Activated T-cell treated with anti-CD3 and anti-CD28 coated beads for 4 hours (primary cell): ENCODE measurements at regions not wholly inside any gene's neighbourhood (a gene's known extent, or its start where the extent isn't known, plus 50 kb on each side); places are given as distances from the start of the nearest gene placed in this dataset.

Source experiments
- DNase-seq: peaks from one replicate; pipeline ENCODE4 v3.0.0-alpha.2; 2020

DNA sequence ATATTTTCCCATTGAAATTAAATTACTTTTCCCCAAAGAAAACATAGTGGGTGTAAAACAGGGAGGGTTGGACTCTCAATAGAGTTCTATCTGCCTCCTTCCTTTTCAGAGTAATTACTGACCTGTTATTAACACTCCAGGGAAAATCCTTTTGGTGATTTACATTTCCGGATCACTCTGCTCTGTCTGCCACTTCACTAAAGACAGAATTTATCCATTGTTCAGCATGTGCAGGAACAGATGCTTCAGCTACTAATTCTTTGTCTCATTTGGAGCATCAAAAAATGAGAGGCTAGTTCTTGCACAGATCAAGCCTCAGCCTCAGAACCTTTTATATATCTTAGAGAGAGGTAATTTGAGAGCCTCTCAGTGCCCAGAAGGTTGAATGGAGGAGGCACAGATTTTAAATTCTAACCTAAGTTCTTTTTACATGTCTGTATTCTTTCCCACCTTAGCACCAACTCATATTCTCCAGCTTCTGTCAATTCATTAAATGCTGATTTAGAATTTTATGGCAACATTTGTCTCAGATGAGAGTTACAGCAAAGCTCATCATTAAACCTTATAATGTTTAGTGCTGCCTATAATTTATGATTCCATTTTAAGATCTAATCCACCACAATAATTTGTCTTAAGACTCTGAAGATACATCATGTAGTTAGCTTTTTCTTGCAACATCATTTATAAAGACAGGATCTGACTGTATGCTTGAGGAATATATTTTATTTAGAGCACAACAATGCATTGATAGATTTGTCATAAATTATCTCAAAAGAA is 1494.4 kb downstream of the STIM2 start:
- no peak for DNase-seq

DNA sequence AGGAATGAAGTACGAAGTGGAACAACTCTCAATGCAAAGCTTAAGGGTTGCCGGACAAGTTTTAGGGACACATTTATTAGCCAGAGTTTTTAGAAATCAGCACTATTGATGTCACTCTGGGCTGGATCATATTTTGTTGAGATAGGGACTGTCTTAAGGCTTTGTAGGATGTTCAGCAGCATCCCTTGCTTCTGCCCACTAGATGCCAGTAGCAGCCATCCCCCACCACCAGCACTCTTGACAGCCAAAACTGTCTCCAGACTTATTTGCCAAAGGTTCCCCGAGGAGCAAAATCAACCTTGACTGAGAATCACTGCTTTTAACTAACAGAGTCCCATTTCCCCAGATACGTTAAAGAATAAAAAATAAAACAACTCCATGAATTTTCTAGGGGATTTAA is 1497.3 kb downstream of the STIM2 start:
- DNase-seq, result no peak

DNA sequence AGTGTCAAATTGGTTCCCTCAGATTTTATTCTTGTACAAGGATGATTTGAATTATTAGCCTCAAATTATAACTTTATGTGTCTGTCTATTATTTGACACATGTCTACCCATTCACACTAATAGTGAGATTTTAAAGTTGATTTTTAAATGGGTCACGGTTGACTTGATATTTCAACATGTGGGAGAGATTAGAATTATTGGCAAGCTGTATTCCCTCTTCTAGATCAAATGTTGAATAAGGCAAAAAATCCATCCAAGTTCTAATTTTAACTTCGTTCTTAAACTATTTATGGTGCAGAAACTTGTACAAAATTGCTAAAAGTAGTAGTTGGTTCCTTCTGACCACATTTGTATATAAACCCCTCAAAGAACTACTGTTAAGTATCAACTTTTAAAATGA is 1498.0 kb downstream of the STIM2 start:
- DNase-seq, result no peak

DNA sequence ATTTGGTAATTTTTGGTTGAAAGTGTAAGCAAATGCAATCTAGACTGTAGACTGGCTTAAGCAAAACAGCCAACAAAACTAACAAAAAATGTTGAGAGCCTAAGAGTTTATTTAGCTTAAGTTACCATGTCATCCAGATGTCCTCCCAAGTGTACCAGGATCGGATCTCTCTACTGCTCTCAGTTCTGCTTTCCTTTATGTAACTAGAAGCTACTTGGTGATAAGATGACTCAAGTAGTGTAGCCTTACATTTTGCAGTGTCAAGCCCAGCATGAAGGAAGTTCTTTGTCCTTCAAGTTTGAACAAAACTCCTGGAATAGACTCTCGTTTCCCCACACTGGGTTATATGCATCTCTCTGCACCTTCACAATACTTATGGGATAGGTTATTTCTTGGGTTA is 1500.0 kb downstream of the STIM2 start:
- no peak for DNase-seq

DNA sequence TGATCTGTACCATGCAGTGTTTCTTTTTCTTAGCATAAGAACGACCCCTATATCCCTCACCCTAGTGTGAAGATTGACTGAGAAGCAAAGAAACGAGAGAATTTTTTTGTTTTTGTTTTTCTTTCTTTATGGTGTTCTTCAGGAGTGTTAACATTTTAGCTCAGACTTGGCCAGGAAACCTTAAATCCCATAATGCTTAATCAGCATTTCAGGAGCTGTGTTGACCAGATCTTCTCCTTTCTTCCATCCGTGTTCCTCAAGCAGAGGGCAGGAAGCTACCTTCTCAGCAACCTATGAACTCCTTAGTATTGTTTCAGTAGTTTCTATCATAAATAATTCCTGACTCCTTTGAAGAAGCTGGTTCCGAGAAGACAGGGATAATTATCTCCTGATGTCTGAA is 1501.5 kb downstream of the STIM2 start:
- DNase-seq, result no peak

DNA sequence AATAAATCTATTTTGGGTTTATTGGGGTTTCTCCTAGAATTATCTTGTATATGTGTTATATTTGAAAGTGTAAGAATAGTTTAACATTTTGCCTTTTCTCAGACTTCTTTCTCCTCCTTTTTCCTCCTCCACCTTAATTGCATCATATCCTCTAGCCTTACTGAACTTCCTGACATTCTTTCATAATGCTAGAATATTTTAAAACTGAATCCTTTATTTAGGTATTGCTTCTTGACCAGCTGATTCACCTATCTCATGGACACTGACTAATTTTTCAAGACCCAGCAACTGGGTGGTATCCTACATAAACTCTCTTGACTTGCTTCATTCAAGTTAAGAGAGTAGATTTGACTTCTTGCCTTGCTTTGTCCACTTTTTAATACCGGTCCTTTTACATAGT is 1508.9 kb downstream of the STIM2 start:
- no peak for DNase-seq

DNA sequence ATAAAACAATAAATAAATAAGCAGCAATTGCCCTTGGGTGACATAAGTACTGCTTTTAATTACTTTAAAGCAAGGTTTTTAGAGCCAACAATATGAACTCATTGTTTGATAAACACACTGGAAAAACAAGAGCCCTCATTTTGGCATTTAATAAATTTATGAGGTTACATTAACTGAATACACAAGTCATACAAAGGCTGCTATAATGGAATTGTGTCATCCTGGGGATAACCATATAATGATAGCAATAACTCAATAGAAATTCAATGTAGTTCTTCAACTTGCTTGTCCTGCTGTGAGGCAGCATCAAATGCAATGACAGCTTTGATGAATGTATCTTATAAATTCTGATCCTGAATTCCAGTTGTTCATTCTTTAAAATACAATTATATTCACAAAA is 1512.5 kb downstream of the STIM2 start:
- no peak for DNase-seq

DNA sequence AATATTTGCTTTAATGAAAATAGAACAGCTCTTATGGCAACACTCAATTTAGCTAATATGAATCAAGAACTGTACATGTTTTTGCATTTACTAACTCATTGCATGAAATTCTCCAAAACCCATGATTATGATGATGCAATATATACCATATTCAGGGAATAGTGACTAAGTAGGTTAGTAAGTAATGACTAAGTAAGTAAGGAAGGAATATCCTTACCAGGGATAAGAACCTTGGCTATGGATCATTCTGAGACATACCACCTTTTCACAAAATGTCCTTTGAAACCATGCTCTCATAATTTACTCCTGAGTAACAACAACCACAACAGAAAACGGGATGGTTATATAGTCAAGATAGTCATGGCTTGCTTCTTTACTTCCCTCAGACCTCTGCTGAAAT is 1513.0 kb downstream of the STIM2 start:
- no peak for DNase-seq

DNA sequence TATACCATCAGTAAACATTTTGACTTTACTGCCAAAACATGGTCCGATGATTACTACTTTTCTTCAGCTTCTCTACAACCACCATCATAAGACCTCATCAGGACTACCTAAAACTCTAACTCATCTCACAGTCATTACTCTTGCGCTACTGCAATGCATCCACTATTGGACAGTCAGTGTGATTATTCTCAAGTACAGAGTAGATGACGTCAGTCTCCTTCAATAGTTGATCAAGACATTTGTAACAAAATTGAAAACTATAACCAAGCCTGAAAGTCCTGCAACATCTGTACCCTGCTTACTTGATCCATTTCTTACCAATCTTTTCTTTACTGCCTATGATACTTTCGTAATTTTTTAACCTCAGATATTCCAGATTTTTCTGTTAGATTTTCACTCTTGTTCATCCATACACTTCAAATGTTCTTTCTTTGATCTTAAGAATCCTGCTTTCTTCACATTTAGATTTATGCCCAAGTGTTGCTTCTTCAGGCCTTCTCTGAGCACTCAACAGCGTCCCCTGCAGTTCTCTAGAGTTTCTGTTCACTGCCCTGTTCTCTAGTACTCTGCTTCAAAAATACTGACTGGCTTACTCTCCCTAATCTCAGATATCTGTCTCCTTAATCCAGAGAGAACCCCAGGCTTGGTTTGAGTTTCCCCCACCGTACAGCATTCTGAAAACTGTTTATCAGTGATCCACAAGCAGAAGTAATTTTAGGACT is 1517.6 kb downstream of the STIM2 start:
- DNase-seq, result no peak

DNA sequence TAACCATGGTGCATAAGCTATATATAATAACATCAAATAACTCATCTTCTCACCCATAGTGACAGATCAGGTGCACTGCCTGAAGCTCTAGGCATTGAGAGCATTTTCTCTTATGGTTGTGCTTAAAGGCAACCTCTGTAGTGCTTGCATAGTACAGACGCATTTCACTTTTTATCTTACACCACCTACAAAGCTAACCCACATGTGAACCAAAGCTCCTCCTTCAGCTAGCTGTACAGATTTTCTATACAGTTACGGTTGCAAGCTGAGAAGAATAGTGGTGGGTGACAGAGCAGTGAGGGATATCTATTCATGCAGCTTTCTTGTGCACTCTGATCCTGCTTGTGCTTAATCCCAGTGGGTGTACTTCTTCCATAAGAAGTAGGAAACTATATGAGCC is 1525.2 kb downstream of the STIM2 start:
- no peak for DNase-seq

DNA sequence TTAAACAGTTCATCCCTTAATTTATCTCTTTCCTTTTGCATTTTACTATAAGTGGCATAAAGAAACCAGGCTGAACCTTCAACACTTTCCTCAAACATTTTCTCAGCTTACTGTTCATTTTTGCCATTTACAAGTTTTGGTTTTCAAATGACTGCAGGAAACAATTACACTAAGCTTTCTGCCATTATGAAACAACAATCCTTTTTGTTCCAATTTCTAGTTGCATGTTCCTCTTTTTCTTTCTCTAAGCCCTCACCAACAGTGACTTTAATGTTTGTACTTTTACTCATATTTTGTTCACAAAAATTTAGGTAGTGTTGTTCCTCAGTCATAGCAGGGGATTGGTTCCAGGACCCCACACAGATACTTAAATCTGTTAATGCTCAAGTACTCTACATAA is 1526.1 kb downstream of the STIM2 start:
- no peak for DNase-seq

DNA sequence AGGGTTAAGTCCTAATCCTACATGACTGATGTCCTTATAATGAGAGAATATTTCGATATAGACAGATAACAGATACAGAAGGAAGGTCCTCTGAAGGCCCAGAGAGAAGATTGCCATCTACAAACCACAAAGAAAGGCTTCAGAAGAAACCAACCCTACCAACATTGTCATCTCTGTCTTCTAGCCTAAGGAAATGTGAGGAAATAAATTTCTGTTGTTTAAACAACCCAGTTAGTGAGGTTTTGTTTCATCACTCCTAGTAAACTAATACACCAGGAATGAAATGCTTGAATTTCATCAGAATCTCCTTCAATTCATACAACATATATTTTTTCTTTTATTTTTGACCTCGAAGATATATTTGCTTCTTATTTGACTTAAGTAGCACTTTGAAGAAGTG is 1527.8 kb downstream of the STIM2 start:
- no peak for DNase-seq

DNA sequence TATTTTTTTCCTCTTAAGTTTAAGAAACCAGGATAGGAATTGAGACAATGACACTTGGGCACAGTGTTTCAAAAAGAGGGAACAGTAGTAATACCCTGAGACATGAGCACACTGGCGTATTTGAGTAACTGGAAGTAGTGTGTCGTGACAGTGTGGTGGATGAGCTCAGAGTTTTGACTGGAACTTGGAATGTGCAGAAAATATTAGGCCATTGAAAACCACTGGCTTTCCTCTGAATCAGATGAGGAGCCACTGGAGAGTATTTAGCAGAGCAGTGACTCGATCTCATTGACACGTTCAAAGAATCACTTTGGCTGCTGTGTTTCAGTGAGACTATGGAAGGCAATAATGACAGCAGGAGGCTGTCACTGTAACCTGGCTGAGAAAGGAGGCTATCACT is 1531.2 kb downstream of the STIM2 start:
- no peak for DNase-seq

DNA sequence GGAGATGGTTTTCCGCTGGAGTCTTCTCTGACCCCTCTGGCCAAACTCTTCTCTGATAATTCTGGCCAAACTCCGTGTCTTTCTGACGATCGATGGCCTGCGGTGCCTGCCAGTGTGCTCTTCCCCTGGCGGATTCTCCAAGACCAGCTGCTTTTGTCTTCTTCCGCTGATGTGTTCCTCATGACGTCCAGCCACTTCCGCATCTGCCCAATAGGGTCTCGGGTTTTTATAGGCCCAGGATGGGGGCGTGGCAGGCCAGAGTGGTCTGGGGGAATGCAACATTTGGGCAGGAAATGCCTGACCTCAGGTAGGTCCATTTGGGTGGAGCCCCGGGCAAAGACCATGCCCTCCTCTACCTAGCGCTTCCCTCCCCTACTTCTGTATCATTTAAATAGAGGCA is 1542.1 kb downstream of the STIM2 start:
- DNase-seq, result no peak

DNA sequence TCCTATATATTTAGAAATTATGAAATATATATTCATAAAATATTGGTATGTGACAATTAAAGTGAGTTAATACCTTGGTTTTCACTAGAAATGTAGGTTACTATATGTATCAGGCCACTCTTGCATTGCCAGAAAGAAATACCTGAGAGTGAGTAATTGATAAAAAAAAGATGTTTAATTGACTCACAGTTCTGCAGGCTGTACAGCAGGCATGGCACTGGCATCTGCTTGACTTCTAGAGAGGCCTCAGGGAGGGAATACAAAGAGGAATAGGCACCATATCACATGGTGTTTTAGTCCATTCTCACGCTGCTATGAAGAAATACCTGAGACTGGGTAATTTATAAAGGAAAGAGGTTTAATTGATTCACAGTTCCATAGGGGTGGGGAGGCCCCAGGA is 1560.6 kb downstream of the STIM2 start:
- DNase-seq, result no peak

DNA sequence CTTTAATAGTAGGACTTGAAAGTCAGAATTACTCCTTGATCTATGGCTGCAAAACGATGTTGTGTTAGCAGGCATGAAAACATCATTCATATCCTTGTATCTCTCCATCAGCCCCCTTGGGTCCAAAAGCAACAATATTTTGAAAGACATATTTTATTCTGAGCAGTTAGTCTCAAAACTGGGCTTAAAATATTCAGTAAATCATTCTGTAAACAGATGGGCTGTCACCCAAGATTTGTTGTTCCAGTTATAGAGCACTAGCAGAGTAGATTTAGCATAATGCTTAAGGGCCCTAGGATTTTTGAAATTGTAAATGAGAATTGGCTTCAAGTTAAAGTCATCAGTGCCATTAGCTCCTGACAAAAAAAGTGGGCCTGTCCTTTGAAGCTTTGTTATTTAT is 1565.6 kb downstream of the STIM2 start:
- DNase-seq, result no peak

DNA sequence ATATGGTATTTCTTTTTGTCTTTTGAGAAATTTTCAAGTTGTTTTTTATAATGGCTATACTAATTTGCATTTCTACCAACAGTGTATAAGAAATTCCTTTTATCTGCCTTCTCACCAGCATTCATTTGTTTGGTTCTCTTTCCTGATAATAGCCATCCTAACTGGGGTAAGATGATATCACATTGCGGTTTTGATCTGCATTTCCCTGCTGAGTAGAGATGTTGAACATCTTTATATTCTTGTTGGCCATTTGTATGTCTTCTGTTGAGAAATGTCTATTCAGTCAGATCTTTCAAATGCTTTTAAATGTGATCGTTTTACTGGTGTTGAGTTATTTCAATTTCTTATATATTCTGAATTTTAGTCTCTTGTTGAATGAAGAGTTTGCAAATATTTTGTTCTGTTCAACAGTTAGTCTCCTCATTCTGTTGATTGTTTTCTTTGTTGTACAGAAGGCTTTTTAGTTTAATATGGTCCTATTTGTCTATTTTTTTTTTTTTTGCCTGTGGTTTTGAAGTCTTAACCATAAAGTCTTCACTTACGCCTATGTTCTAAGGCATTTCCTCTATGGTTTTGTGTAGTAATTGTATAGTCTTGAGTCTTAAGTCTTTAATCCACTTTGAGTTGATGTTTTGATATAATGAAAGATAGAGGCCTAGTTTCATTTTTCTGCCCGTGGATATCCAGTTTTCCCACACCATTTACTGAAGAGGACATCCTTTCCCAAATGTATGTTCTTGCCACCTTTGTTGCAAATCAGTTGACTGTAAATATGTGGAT is 1566.9 kb downstream of the STIM2 start:
- DNase-seq, result no peak

DNA sequence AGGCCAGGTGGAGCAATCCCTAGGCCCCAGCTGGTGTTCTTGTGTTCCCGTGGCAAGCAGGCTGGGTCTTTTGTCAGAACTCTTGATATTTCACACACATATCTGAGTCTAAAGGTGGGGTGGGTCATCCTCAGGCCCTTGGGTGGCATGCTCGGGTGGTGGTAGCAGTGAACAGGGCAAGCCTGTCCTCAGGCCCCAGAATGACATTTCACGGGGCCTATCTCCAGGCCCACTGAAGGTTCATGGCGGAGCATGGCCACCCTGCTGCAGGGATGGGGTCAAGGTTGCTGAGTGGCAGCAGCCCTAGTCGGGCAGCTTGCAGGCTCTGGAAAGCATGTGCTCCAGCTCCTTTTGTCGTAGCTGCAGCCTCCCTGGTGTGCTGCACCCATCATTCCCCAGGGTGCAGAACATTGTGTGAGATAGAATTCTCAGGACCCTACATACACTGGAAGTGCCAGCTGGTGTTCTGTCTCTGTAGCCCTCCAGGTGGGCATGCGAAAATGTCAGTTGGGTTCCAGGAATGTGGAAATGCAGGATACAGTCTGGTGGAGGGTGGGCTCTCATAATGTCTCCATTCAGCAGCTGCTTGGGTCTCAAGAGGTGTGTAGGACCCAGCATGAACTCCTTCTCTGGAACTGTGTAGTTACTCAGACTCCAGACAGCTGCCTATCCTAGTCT is 1571.8 kb downstream of the STIM2 start:
- DNase-seq, result no peak

DNA sequence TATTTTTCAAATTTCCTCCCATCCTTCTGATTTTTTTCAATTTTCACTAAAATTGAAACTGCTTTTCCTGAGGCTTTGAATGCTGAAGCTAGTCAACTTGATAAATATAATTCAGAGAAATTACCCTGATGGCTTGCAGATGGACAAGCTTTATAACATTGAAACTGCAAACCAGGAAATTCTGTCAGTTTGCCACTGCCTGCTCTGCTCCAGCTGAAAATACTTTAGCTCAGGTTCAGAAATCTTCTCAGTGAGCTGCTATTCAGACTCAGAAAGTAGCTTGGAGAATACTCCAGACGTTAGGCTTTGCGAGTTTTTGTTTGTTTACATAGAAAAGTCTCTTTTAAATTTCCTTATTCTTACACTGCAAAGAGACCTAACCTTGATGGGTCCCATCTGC is 1574.7 kb downstream of the STIM2 start:
- DNase-seq, result no peak

DNA sequence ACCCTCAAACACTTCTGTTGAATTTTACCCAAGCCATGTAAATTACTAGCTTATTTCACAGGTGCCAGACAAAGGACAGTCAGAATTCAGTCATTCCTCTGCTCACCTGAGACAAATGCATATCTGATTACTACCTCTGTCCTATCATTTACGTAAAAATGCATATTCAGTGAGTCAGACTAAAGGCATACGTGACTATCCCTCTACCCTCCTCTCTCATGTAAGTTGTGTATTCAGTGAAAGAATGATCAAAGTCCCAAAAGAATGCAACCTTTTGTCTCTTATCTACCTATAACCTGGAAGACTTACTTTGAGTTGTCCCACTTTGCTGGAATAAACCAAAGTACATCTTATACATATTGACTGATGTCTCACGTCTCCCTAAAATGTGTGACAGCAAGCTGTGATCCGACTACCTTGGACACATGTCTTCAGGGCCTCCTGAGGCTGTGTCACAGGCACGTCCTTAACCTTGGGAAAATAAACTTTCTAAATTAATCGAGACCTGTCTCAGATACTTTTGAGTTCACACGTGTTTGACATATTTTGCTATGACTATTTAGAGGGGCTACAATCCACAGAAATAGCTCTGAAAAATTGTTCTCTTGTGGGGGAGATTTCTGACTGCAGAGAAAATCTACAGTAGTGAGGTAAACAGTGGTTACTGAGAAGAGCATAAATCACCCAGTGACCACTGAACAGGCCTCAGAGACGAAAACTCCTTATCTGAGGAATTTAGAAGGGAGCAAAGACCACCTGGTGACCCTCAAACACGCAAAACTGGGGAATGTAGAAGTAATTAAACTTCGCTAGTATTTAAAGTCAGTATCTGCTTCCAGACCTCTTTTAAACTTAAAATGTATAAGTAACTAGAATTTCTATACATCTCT is 1575.8 kb downstream of the STIM2 start:
- no peak for DNase-seq

DNA sequence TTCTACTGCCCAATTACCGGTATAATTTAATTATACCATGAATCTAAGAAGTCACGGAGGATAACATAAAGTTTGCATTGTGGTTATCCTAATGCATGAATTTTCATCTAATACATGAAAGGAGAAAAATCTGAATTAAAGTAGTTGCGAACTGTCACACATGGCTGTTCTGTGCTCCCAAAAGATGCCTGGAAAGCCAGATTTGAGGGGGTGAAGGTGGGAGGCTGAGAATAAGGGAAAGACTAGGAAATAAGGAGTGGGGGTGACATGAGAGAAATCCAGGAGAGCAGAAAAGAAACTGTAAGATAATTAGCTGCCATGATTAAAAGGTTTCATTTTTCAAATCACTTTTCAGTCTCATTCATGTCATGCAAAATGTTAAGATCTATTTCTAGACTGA is 1582.7 kb downstream of the STIM2 start:
- DNase-seq, result no peak

DNA sequence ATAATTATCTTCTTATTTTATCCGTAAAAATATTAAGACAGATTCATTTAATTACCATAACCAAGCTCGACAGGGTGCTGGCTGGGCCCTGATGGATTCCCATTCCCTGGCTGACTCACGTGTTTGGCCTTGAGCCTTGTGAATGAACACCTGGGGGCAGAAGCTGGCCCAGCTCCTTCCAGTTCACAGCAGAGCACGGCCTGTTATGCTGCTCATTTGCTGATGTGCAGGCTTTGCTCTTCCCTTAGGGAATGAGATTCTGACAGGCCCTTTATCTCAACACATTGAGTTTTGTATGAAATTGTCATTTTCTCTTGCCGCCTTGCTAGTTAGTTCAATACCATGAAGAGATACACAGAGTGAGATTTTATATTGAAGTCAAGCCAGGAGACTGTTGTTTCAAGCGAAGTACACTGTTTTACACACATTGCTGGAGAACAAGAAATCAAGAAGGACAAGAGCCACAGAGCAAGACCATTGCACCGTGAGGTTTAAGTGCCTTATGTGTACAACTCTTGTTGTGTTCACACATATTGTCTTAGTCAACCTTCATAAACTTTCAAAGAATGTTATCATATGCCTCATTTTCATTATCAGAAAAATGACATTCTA is 1583.3 kb downstream of the STIM2 start:
- DNase-seq, result no peak
